ENCODE measurements at regions not wholly inside any gene's neighbourhood (a gene's known extent, or its start where the extent isn't known, plus 50 kb on each side); places are given as distances from the start of the nearest gene placed in this dataset.

- Histone ChIP-seq H3K4me1 (ENCODE audit: control insufficient read depth, extremely low read depth, insufficient read depth, low read length) (no peaks in the 10 kb centered on the region), H3K9me1 (ENCODE audit: control insufficient read depth, extremely low read depth, insufficient read depth, low read length) (no peaks in the 10 kb centered on the region), H3K79me2 (ENCODE audit: control insufficient read depth, insufficient read depth, low read length) (no peaks in the 10 kb centered on the region), H3K4me3 (ENCODE audit: control insufficient read depth in 2 of 3, extremely low read depth in 1 of 3, insufficient read depth in 2 of 3, low read depth in 1 of 3, low read length in 3 of 3) (no peak overlapping the region), H3K36me3 (ENCODE audit: control insufficient read depth in 2 of 2, extremely low read depth in 1 of 2, insufficient read depth in 2 of 2, low read length in 2 of 2) (no peaks in the 10 kb centered on the region), H2AFZ (ENCODE audit: control insufficient read depth, low read length) (no peak overlapping the region), H3K27me3 (ENCODE audit: control insufficient read depth, extremely low read depth, insufficient read depth, low read length) (no peaks in the 10 kb centered on the region), H3K4me2 (ENCODE audit: control insufficient read depth, extremely low read depth, insufficient read depth, low read depth, low read length) (no peak overlapping the region), H4K20me1 (ENCODE audit: control insufficient read depth, extremely low read depth, insufficient read depth, low read length) (no peaks in the 10 kb centered on the region), H3K27ac (ENCODE audit: control insufficient read depth, insufficient read depth, low read length) (no peak overlapping the region), H3K9me3 (ENCODE audit: control insufficient read depth, low read depth, low read length) (no peaks in the 10 kb centered on the region), H3K9ac (ENCODE audit: control insufficient read depth, extremely low read depth, insufficient read depth, low read length) (no peak overlapping the region)
- TF ChIP-seq CTCF (optimal IDR thresholded peaks at IDR 0.05 in 1 of 3, IDR thresholded peaks at IDR 0.05 in 1 of 3, conservative IDR thresholded peaks at IDR 0.05 in 1 of 3; ENCODE audit: extremely low read depth in 1 of 3, insufficient read depth in 2 of 3, low read length in 3 of 3) (no peak), EZH2 (IDR thresholded peaks at IDR 0.05; ENCODE audit: low read length) (no peak)
- FAIRE-seq (no peak), DNase-seq (ENCODE audit: low read depth, low spot score) (no peak)
- dilution Hi-C loops (cut with MboI; ENCODE audit: extremely low pct_ligation_motif_present, low sequenced_read_pairs): no loop called here
Observed at GRCh38 chr12:82176026-82176425, 182.2 kb downstream of the CCDC59 start.

GRCh38 chr12:82174936-82175335, 183.3 kb downstream of the CCDC59 start:
- H3K9me3 ChIP-seq (ENCODE audit: control insufficient read depth, low read depth, low read length): no peaks in the 10 kb centered on the region
- no peak overlapping the region for H3K27ac ChIP-seq (ENCODE audit: control insufficient read depth, insufficient read depth, low read length)
- no peak overlapping the region for H3K9ac ChIP-seq (ENCODE audit: control insufficient read depth, extremely low read depth, insufficient read depth, low read length)
- no peak overlapping the region for H2AFZ ChIP-seq (ENCODE audit: control insufficient read depth, low read length)
- no peaks in the 10 kb centered on the region for H4K20me1 ChIP-seq (ENCODE audit: control insufficient read depth, extremely low read depth, insufficient read depth, low read length)
- no peaks in the 10 kb centered on the region for H3K9me1 ChIP-seq (ENCODE audit: control insufficient read depth, extremely low read depth, insufficient read depth, low read length)
- FAIRE-seq: no peak
- H3K4me2 ChIP-seq (ENCODE audit: control insufficient read depth, extremely low read depth, insufficient read depth, low read depth, low read length): no peak overlapping the region
- no peak overlapping the region for H3K4me3 ChIP-seq (ENCODE audit: control insufficient read depth in 2 of 3, extremely low read depth in 1 of 3, insufficient read depth in 2 of 3, low read depth in 1 of 3, low read length in 3 of 3)
- dilution Hi-C loops (cut with MboI; ENCODE audit: extremely low pct_ligation_motif_present, low sequenced_read_pairs): no loop called here
- no peaks in the 10 kb centered on the region for H3K4me1 ChIP-seq (ENCODE audit: control insufficient read depth, extremely low read depth, insufficient read depth, low read length)
- H3K79me2 ChIP-seq (ENCODE audit: control insufficient read depth, insufficient read depth, low read length): no peaks in the 10 kb centered on the region
- no peak for DNase-seq (ENCODE audit: low read depth, low spot score)
- TF ChIP-seq EZH2 (IDR thresholded peaks at IDR 0.05; ENCODE audit: low read length): no peak
- peak in 1 of 3 experiments; percentile 15 for TF ChIP-seq CTCF (optimal IDR thresholded peaks at IDR 0.05 in 1 of 3, IDR thresholded peaks at IDR 0.05 in 1 of 3, conservative IDR thresholded peaks at IDR 0.05 in 1 of 3; ENCODE audit: extremely low read depth in 1 of 3, insufficient read depth in 2 of 3, low read length in 3 of 3)
- no peaks in the 10 kb centered on the region for H3K36me3 ChIP-seq (ENCODE audit: control insufficient read depth in 2 of 2, extremely low read depth in 1 of 2, insufficient read depth in 2 of 2, low read length in 2 of 2)
- H3K27me3 ChIP-seq (ENCODE audit: control insufficient read depth, extremely low read depth, insufficient read depth, low read length): no peaks in the 10 kb centered on the region
